HG03095 (cell line): ENCODE measurements at regions not wholly inside any gene's neighbourhood (a gene's known extent, or its start where the extent isn't known, plus 50 kb on each side); places are given as distances from the start of the nearest gene placed in this dataset.

Source experiments
- ATAC-seq: cut with Tn5 transposase; IDR thresholded peaks from one replicate; pipeline ENCODE4 v1.9.1; 2021; ENCODE audit warnings: moderate library complexity; ENCODE audit not compliant: unreplicated experiment

DNA sequence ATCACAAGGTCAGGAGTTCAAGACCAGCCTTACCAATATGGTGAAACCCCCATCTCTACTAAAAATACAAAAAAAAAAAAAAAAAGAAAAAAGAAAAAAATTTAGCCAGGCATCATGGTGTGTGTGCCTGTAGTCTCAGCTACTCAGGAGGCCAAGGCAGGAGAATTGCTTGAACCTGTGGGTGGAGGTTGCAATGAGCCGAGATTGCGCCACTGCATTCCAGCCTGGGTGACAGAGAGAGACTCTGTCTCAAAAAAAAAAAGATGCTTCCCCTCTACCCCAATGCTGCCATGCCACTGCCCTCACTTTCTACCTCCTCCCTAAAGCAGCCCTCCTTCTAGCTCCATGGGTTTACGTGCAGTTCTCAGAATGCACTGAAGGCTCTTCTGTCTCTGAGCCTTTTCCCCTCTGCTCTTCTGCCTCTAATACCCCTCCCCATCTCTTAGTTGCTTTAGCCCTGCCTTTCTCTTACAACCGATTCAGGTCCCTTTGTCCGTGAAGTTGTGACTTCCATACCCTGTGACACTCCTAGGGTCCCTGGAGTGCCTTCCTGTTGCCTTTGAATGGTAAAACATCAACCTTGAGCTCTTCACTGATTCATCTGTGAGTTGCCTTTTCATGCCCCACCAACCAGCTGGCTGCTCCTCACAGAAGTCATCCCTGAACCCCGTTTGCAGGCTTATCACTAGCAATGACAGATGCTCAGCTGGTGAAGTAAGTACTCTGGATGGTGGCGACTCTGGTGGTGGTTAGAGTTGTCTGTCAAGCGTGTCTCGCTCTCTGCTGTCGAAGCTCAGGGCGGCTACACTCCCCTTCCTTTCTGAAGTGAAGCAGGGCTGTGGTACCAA is 234.9 kb downstream of the RHOU start:
- no peak for ATAC-seq

DNA sequence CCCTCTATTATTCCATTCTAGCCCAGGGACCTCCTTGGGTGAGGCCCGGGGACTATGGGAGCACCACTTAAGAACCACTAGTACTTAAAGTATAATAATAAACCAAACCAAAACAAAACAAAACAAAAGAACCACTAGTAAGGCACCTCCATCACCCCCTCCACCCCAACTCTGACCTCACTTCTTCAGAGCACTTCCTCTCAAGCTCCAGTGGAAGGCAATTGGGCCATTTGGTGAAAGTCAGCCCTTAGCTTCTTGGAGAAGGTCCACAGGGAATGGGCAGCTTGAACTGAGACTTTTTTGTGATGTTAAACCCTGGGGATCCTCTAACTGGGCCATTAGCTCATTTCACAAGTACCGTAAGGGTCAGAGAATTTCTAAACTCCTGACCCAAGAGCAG is 237.3 kb downstream of the RHOU start:
- no peak for ATAC-seq

DNA sequence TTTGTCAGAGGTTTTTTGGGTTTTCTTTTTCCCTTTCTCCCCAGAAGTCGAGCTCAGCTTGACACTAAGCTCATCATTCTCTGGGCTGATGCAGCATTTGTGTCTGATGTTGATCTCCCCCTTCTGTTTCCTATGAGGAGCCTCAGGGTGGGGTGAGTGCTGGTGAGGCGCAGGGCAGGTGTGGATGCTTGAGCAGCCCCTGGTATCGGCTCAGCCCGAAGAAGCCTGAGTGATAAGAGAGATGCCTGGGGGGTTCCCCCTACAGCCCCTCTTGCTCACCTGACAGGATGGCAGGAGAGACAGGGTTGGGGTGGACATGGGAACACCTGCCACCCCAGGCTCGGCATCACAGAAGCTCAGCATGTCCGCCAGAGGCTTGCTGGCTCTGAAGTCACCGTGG is 239.0 kb downstream of the RHOU start:
- no peak for ATAC-seq

DNA sequence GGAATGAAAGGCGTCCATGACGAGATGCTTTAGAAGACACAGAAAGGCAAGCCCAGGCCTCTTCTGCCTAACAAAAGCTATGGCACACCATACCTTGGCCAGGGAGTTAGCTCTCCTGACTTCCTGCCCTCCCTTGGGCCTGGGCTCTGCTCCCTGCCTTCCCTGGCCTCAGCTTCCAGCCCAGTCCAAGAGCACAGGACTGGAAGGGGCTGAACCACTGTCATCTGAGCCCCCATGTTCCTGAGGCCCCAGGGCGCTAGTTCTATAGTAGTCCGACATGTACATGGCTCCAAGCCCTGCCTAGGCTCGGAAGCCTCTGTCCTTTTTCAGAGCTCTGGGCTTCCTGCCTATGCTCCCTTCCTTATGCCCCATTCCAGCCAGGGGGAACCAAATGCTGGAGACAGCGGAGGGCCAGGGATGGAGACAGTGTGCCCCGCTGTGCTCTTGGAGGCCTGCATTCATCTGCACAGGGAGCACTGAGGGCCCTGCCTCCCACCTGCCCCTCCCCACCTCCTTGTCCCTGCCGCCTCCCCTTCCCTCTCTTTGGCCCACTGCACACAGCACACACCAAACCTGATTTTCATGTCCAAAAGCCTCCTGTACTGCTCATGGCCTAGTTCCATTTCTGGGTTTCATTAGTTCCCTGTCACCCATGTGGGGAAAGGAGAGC is 240.1 kb downstream of the RHOU start:
- no peak for ATAC-seq

DNA sequence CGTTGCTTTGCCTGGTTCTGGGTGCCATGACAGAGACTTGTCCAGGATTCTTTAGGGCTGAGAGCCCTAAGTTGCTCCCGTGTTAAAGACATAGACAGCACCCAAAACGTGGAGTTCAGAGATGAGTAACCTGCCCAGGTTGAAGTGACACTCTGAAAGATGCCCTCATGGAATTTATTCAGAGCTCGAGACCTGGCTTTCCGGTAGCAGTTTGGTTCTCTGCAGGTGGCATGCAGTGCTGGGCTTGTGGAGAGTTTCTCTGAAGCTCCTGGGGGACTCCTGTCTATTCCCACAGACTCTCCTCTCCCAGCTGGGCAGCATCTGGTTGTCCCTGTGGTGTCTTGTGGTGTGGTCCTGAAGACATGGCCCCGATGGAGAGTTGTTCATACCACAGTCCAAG is 241.0 kb downstream of the RHOU start:
- no peak for ATAC-seq

DNA sequence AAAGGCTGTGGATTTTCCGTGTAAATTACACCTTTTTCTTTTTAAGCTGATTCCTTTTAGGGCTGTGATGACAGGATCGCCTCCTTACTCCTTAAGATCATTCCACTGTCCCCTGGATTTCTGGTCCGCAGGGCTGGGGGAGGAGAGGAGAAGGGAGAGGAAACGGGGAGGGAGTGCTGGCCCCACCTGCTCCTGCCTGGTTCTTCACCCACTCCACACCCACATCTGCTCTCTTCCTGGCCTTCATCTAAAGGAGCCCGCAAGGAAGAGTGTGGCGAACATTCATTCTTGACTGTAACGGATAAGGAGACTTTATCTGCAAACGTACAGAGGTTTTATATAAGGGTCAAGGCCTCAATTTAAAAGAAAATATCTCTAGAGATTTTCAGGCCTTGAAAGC is 242.0 kb downstream of the RHOU start:
- no peak for ATAC-seq

DNA sequence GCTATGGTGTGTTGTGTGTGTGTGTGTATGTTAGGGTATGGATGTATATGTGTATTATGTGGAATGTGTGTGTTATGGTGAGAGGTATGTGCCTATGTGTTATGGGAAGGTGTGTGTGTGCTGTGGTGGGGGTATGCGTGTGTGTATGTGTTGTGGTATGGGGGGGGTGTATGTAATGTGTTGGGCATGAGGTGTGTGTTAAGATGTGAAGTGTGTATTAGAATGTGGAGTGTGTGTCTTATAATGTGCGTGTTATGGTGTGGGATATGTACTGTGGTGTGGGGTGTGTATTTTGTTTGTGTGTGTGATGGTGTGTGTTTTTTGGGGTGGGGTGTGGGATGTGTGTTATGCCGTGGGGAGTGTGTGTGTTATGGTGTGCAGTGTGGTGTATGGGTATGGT is 242.5 kb downstream of the RHOU start:
- no peak for ATAC-seq

DNA sequence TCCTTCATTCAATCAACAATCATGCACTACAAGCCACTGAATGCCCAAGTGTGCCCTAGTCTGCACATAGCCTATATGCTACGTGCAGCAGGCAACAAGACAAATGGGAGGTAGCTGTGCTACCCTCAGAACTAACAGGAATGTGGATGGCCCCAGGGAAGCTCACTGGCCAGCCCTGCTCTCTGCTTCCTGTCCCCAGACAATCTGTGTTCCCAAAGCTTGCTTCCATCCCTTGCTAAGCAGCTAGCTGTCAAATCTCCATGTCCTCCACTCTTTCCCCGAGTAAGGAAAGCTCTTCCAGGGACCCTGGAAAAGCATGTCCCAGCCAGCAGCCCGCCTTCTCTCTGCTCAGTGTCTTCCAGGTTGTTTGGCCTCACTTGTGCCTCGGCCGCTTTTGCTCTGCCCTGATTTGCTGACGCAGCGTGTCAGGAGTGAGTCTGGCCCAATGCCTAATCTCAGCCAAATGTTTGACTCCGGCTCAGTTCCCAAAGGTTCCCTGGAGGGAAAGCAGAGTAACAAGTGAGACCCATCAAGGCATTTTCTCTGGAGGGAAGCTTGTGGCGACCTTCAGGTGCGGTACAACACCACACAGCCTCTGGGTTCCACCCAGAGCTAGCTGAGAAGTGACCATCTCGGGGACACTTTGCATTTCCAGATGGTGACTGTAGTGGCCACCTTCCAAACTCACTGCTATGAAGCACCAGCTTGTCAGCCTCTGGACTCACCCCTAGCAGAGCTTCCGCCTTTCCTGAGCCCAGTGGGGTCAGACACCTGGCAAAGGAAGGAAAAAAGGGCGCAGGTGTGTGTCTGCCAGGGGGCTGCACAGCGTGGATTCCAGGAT is 243.4 kb downstream of the RHOU start:
- ATAC-seq, result no peak

DNA sequence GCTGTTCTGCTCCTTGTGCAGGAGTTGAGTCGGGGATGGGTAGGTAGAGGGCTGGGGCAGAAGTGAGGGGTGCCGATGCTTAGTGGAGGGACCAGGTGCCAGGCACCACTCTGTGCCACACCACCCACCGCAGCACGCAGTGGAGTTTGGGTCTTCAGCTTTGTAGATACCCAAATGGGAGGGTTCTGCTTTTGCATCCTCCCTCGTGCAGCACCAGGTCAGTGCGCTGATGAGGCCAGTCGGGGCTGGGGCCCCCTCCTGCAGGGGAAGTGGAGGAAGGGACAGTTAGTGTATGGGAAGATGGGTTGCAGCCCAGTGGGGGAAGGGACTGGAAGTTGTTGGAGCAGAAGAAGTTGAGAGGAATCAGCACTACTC is 244.0 kb downstream of the RHOU start:
- ATAC-seq, result no peak

DNA sequence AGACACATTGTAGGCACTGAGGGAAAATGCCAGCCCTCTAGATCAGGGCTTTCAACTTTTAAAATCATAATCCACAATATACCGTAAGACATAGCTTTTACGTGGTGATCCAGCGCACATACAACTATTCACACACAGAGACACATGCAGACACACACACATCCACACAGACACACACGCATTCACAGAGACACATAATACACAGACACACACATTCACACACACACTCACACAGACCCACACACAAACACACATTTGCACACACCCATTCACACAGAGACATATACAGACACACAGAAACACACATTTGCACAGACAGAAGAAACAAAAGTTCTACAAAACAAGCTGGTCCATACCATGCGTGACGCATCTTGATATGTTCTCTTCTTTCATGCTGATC is 244.5 kb downstream of the RHOU start:
- no peak for ATAC-seq

DNA sequence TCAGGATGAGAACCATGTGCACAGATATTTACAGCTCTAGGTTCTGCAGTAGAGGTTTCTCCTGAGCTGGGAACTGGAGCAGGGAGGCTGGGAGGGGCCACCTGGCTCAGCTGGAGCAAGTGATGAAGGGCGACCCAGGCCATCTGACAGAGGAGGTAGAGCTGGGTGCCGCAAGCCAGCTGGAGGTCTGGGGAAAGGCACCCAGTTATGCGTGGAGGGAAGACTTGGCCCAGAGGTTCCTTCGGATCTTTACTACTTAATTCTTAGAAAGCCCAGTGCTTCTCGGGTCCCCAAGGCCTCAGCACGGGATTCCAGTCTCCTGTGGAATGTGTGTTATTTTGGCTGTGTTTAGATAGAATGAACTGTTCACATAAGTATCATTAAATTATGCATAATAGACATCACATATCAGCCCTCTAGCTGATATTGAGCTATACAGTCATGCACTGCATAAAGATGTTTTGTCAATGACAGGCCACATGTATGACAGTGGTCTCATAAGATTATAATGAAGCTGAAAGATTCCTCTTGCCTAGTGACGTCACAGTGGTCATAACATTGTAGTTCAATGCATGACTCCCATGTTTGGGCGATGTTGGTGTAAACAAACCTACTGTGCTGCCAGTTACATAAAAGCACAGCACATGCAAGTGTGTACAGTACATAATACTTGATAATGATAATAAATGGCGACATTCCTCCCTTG is 245.1 kb downstream of the RHOU start:
- ATAC-seq, result no peak

DNA sequence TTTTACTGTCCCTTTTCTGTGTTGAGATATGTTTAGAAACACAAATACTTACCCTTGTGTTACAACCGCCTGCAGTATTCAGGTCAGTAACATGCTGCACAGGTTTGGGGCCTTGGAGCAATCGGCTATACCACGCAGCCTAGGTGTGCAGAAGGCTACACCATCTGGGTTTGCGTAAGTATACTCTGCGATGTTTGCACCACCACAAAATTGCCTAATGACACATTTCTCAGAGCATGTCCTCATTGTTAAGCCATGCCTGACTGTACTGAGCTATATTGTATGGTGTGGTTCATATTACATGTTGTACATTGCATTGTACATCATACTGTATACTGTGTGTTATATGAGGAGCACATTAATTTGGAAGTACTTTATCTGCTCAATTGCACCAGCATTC is 247.4 kb downstream of the RHOU start:
- ATAC-seq, result no peak

DNA sequence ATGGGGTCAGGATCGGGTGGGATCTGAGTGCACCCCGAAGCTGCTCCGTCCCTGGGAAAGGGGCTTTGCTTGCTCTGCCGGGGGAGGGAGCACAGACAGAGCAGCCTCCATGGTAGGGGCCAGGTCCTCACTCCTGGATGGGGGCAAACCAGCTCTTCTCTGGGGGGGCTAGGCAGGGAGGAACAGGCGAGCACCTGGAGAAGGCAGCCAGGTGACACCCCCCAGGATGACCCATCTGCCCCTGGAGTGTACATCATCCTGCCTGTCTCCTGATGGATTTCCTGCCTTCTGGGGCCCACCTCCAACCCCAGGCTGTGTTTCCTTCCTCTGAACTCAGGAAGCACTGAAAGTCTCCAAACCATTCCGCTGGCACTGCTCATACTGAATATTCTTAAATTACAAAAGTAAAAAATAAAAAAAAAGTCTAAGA is 248.0 kb downstream of the RHOU start:
- no peak for ATAC-seq

DNA sequence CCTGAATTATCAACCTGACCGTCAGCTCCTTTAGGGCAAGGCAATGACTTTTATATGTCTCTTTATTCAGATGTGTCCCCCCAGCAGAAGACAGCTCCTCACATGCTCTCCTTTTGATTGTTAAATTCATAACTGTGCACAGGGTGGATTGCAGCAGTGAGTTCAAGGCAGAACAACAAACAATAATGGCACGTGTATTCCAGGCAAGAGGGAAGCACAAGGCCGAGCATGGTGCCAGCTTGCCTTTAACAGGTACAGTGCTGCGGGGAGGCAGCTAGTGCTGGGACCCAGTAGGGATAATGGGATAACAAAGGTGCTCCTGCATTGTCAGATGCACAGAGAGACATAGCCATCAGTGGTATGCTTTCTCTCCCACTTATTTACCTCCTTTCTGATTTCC is 248.4 kb downstream of the RHOU start:
- no peak for ATAC-seq

DNA sequence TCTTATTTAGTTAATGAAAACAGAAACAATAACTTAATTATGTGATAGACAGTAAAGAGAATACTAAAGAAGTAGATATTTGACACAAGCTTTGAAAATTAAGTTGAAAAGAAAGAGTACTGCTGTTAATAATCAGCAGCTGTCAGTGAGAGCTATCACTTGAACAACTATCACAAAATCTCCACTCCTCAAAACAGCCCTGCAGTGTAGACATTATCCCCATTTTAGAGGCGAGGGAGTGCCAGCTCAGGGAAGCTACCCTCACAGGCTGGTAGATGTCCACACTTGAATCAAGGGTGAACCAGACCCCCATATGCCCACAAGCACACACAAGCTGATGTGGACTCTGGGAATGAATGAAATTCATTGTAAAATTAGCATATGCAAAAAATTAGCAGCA is 248.8 kb downstream of the RHOU start:
- no peak for ATAC-seq

DNA sequence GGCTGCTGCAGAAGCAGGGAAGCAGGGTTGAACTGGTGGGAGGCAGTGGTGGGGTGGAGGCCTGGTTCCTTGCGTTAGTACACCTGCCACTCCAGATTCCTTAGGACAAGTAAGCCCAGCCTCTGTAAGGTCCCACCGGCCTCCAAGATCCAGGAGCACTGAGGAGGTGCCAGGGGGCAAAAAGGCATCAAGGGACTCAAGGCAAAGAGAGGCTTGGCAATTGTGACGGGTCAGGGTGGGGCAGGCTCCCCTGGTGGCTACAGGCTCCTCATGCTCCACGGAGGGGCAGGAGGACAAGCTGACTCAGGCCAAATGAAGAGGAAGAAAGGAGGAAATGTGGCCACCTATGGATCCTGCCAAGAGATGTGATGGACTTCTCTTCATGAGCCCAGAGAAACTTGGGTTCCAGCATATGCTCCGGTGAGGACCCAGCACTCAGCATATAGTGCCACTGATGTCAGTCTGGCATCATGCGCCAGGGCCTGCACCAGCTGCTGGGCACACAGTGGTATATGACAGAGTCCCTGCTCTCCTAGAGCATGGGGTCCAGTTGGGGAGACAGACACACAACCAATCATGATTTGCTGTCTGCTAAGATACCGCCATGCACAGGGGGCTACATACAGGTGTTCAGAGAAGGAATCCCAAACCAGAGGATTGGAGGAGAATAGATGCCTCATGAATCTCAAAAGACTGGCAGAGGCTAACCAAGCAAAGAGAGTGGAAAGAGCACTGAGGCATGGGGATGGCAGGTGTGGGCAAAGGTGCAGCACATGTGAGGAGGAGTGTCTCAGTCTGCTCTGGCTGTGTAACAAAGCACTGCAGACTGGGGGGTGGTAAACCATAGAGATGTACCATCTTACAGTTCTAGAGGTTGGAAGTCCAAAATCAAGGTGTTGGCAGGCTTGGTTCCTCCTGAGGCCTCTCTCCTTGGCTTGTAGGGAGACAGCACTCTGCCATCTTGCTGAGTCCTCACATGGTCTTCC is 249.7 kb downstream of the RHOU start:
- no peak for ATAC-seq

DNA sequence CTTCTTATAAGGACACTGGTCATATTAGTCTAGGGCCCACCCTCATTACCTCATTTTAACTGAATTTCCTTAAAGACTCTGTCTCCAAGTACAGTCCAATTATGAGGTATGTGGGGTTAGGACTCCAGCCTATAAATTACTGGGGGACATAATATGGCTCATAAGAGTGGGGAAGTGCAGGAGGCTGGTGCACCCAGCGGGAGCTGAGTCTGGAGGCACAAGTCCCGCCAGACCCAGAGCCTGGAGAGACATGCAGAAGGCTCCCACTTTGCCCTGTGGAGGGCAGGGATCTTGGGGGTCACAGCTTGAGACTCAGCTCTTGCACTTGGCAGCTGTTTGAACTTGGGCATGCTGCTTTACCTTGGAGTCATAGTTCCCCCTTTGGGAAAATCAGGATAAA is 250.4 kb downstream of the RHOU start:
- no peak for ATAC-seq

DNA sequence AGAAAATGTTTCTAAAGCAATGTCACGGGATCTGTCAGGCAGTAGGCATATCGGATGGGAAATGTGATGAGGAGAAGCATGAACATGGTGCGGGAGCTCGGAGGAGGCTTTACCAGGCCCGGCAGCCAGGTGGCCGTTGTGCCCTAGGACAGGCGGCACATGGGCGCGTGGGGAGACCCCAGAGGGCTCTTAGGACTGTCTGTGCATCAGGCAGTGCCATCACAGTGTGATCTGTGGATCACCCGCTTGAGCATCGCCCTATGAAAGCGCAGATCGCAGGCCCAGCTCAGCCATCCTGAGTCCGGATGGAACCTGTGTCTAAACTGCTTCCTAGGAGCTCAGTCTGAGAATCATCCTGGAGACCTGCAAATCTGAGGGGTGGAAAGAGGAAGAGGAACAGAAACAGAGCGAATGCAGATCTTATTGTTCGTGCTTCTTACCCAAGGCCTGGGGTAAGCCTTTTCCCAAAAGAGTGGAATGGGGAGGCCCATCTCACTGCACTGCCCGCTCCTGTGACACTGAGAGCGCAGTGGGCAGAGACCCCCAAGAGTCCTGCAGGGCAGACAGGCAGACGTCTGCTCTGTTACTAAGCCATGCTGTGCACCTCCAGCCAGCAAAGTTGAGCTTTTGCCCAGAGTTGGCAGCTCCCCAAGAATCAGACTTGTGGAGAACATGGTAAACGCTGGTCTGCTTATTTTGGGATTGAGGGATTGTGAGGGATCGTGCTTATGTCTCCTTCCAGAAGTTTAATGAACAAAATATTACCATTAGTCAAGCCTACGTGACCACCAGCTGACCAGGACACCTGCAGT is 251.0 kb downstream of the RHOU start:
- ATAC-seq, result no peak

DNA sequence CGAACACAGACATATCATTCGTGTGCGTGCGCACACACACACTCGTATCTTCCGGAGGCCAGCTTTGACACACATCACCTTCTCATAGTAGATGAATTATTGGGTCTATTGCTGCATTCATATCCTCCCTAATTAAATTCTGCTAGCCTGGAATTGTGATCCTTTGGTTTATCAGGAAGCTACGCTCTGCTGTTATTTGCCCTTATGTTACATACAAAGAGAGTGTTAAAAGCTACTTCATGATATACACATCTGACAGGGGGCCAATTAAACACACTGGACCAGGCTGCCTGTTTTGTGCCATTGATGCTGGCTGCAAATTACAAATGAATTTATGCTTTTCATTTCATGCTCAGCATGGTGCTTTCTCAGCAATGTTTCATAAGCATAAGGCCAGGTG is 252.0 kb downstream of the RHOU start:
- no peak for ATAC-seq
